CD8-positive, alpha-beta memory T cell (primary cell): ENCODE measurements at regions not wholly inside any gene's neighbourhood (a gene's known extent, or its start where the extent isn't known, plus 50 kb on each side); places are given as distances from the start of the nearest gene placed in this dataset.

Experiments used
- CTCF ChIA-PET: fragments of 350-600 bp; sonication (Branson Sonifier 250); formaldehyde crosslinking; loops from one replicate; lab custom pipeline; 2021; ENCODE audit warnings: antibody characterized with exemption; lab: Charles Lee
- POLR2A ChIA-PET: fragments of 350-600 bp; sonication (Branson Sonifier 250); formaldehyde crosslinking; loops from one replicate; lab custom pipeline; 2021; ENCODE audit warnings: antibody characterized with exemption; lab: Charles Lee
- DNase-seq, 5 donors: peaks; one replicate each; pipeline versions ENCODE4 v3.0.0 to v3.0.0-alpha.2; 2020 to 2022; ENCODE audit warnings: mixed read lengths in 1 of 5
- H3K27ac ChIP-seq: one replicate; pipeline ENCODE4 v1.7.0; 2013; ENCODE audit warnings: low read depth, mild to moderate bottlenecking, low read length, moderate library complexity
- H3K27me3 ChIP-seq: 2 replicates; pipeline ENCODE4 v1.7.0; 2013; ENCODE audit warnings: low read length, mild to moderate bottlenecking; ENCODE audit not compliant: insufficient read depth, poor library complexity, severe bottlenecking
- H3K36me3 ChIP-seq: 2 replicates; pipeline ENCODE4 v1.7.0; 2013; ENCODE audit warnings: mild to moderate bottlenecking, low read length, moderate library complexity; ENCODE audit not compliant: insufficient read depth
- H3K4me1 ChIP-seq: 2 replicates; pipeline ENCODE4 v1.7.0; 2013; ENCODE audit warnings: mild to moderate bottlenecking, low read length, moderate library complexity; ENCODE audit not compliant: insufficient read depth
- H3K4me3 ChIP-seq: 2 replicates; pipeline ENCODE4 v1.7.0; 2013; ENCODE audit warnings: mild to moderate bottlenecking, low read length
- H3K9me3 ChIP-seq: 2 replicates; pipeline ENCODE4 v1.7.0; 2013; ENCODE audit warnings: mild to moderate bottlenecking, low read length
- H3K27ac Mint-ChIP-seq, 8 donors: one replicate each; pipeline ENCODE4 v1.8.0; 2020 to 2021; ENCODE audit warnings: mixed read lengths in 8 of 8, mild to moderate bottlenecking in 6 of 8, inconsistent platforms in 3 of 8, moderate library complexity in 3 of 8
- H3K27me3 Mint-ChIP-seq, 2 donors: one replicate each; pipeline ENCODE4 v1.8.0; 2020 to 2021; ENCODE audit warnings: mixed read lengths in 2 of 2, mild to moderate bottlenecking in 1 of 2, moderate library complexity in 1 of 2
- H3K36me3 Mint-ChIP-seq, 3 donors: one replicate each; pipeline ENCODE4 v1.8.0; 2020 to 2021; ENCODE audit warnings: mixed read lengths in 3 of 3, inconsistent platforms in 1 of 3, mild to moderate bottlenecking in 1 of 3
- H3K4me1 Mint-ChIP-seq, 3 donors: one replicate each; pipeline ENCODE4 v1.8.0; 2020 to 2021; ENCODE audit warnings: mixed read lengths in 3 of 3, inconsistent platforms in 1 of 3, mild to moderate bottlenecking in 1 of 3
- H3K4me3 Mint-ChIP-seq, 7 donors: one replicate each; pipeline ENCODE4 v1.8.0; 2020 to 2021; ENCODE audit warnings: mixed read lengths in 7 of 7, mild to moderate bottlenecking in 6 of 7, moderate library complexity in 4 of 7, inconsistent platforms in 2 of 7
- H3K9me3 Mint-ChIP-seq, 5 donors: one replicate each; pipeline ENCODE4 v1.8.0; 2020 to 2022; ENCODE audit warnings: mixed read lengths in 5 of 5, mild to moderate bottlenecking in 3 of 5, moderate library complexity in 2 of 5, inconsistent platforms in 1 of 5

DNA sequence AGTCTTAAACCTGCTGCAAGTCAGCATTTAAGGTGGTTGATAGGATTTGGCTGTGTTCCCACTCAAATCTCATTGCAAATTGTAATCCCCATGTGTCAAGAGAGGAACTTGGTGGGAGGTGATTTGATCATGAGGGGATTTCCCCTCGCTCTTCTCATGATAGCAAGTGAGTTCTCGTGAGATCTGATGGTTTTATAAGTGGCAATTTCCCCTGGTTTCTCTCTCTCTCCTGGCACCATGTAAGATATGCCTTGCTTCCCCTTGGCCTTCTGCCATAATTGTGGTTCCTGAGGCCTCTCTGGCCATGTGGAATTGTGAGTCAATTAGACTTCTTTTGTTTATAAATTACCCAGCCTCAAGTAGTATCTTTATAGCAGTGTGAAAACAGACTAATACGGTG lies 84.3 kb upstream of the SMC2 start:
- no peaks in the 10 kb centered on the region for H3K4me1 ChIP-seq
- no peaks in the 10 kb centered on the region for H3K27me3 ChIP-seq
- Mint-ChIP-seq H3K36me3 (no peaks in the 10 kb centered on the region), H3K27ac (no peak overlapping the region), H3K4me3 (no peak overlapping the region), H3K27me3 (peaks cover 2 to 7% of the 10 kb centered on the region in 2 donors), H3K4me1 (no peaks in the 10 kb centered on the region), H3K9me3 (no peaks in the 10 kb centered on the region)
- no peak overlapping the region for H3K27ac ChIP-seq
- H3K4me3 ChIP-seq: no peak overlapping the region
- no peak for DNase-seq
- ChIA-PET CTCF (no interaction called here), POLR2A (no interaction called here)
- no peaks in the 10 kb centered on the region for H3K36me3 ChIP-seq
- H3K9me3 ChIP-seq: no peaks in the 10 kb centered on the region

DNA sequence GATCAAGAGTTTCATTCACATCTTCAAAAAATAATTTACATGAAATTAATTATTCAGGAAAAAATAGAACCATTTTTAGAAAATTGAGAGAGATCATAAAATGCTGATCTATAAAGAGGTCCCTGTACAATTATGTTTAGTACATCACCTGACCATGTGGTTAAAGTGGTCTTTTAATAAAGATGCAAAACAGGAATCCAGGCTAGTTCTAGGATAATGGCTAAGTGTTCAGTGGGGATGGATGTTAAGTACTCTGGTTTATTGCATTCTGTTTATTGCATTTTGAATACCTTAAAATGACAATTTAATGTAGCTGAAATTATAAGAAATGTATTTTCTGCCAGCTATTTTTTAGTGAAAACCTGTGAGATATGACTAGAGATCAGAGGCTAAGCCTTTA lies 72.0 kb upstream of the SMC2 start:
- POLR2A ChIA-PET: no interaction called here
- Histone ChIP-seq H3K4me1 (no peaks in the 10 kb centered on the region), H3K36me3 (no peaks in the 10 kb centered on the region), H3K27me3 (no peaks in the 10 kb centered on the region), H3K4me3 (no peak overlapping the region), H3K27ac (no peak overlapping the region), H3K9me3 (no peaks in the 10 kb centered on the region)
- Mint-ChIP-seq H3K4me3 (no peak overlapping the region), H3K27ac (no peak overlapping the region), H3K36me3 (no peaks in the 10 kb centered on the region), H3K9me3 (no peaks in the 10 kb centered on the region), H3K27me3 (peaks cover 3 to 6% of the 10 kb centered on the region in 2 donors), H3K4me1 (peaks cover under 1 to 2% (median 2%) of the 10 kb centered on the region in 3 donors)
- no peak for DNase-seq
- CTCF ChIA-PET: no interaction called here

DNA sequence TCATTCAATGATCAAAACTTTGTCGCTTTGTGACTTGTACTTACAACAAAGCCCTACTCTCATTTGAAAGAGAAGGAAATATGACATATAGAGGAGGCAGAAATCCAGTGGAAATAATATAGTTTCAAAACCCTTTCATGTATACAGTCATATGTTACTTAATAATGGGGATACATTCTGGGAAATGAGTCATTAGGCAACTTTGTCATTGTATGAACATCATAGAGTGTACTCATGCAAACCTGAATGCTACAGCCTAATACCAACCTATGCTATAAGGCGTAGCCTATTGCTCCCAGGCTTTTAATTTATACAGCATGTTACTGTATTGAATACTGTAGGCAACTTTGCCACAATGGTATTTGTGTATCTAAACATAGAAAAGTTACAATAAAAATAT lies 69.0 kb upstream of the SMC2 start:
- Mint-ChIP-seq H3K27me3 (peaks cover 0 to 6% of the 10 kb centered on the region in 2 donors), H3K9me3 (no peaks in the 10 kb centered on the region), H3K36me3 (no peaks in the 10 kb centered on the region), H3K4me3 (no peak overlapping the region), H3K4me1 (peaks cover 16 to 27% (median 22%) of the 10 kb centered on the region in 3 donors), H3K27ac (no peak overlapping the region)
- Histone ChIP-seq H3K27me3 (no peaks in the 10 kb centered on the region), H3K9me3 (no peaks in the 10 kb centered on the region), H3K36me3 (no peaks in the 10 kb centered on the region), H3K4me3 (no peak overlapping the region), H3K4me1 (no peaks in the 10 kb centered on the region), H3K27ac (no peak overlapping the region)
- CTCF ChIA-PET: no interaction called here
- DNase-seq: no peak
- POLR2A ChIA-PET: no interaction called here

DNA sequence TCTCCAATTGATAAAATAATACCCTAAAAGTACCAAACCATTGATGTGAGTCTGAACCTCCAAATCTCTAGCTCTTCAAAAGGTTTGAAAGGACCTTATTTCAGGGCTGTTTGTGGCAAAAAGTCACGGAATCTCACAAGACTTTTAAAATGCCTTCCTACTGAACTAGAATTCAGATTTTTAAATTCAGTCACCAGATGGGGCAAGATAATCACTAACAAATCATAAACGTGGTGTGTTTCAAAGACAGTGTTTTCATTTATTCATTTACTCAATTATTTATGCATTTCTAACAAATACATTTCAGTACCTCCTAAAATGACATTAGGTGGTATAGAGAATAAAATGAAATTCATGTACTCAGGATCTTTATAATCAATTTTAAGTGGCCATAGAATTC lies 68.2 kb upstream of the SMC2 start:
- H3K9me3 ChIP-seq: no peaks in the 10 kb centered on the region
- no peak overlapping the region for H3K27ac Mint-ChIP-seq
- H3K36me3 Mint-ChIP-seq: no peaks in the 10 kb centered on the region
- H3K4me1 Mint-ChIP-seq: peaks cover 16 to 31% (median 22%) of the 10 kb centered on the region in 3 donors
- H3K4me3 ChIP-seq: no peak overlapping the region
- H3K4me1 ChIP-seq: no peaks in the 10 kb centered on the region
- no peak overlapping the region for H3K27ac ChIP-seq
- H3K27me3 Mint-ChIP-seq: peaks cover 0 to 6% of the 10 kb centered on the region in 2 donors
- no peak overlapping the region for H3K4me3 Mint-ChIP-seq
- CTCF ChIA-PET: no interaction called here
- H3K27me3 ChIP-seq: no peaks in the 10 kb centered on the region
- H3K9me3 Mint-ChIP-seq: no peaks in the 10 kb centered on the region
- no peak for DNase-seq
- POLR2A ChIA-PET: no interaction called here
- H3K36me3 ChIP-seq: no peaks in the 10 kb centered on the region

DNA sequence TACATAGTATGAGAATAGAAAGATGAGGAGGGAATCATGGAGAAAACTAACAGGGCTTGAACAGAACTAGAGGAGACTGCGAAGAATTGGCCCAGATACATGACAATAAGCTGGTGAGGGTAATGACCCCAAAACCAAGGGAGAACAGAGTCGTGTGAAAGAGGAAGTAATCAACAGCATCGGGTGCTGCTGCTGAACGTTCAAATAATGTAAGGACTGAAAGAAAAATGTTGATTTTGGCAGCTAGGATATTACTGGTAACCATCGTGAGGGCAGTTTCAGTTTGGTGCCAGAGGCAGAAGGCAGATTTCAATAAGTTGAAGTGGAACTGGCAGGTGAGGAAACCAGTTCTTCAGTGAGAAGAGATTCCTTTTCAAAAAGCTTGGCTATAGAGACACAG lies 66.8 kb upstream of the SMC2 start:
- ChIA-PET CTCF (no interaction called here), POLR2A (no interaction called here)
- DNase-seq: no peak
- Histone ChIP-seq H3K27me3 (no peaks in the 10 kb centered on the region), H3K4me1 (no peaks in the 10 kb centered on the region), H3K4me3 (no peak overlapping the region), H3K9me3 (no peaks in the 10 kb centered on the region), H3K36me3 (no peaks in the 10 kb centered on the region), H3K27ac (no peak overlapping the region)
- H3K4me3 Mint-ChIP-seq: peak overlapping the region in 1 of 7 donors; percentile 3
- H3K36me3 Mint-ChIP-seq: no peaks in the 10 kb centered on the region
- H3K4me1 Mint-ChIP-seq: peaks cover 16 to 36% (median 22%) of the 10 kb centered on the region in 3 donors
- peak overlapping the region in 2 of 8 donors; percentile 38 to 47 for H3K27ac Mint-ChIP-seq
- no peaks in the 10 kb centered on the region for H3K9me3 Mint-ChIP-seq
- H3K27me3 Mint-ChIP-seq: peaks cover 0 to 6% of the 10 kb centered on the region in 2 donors

DNA sequence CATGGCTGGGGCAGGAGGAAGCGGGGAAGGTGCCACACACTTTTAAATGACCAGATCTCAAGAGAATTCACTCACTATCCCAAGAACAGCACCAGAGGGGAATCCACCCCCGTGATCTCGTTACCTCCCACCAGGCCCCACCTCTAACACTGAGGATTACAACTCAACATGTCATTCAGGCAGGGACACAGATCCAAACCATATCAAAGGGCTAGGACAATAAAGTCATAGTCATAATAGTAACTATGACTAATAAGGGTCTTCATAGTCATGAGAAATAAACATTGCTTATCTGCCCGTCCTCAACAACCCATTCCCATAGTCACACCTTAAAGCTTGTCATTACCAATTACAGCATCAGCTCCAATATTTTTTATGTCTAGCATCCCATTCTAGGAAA lies 65.3 kb upstream of the SMC2 start:
- Mint-ChIP-seq H3K4me1 (peaks cover 16 to 36% (median 22%) of the 10 kb centered on the region in 3 donors), H3K9me3 (no peaks in the 10 kb centered on the region), H3K27ac (peak overlapping the region in 3 of 8 donors; percentile 4 to 88 (median 61)), H3K36me3 (no peaks in the 10 kb centered on the region), H3K27me3 (peaks cover 0 to 6% of the 10 kb centered on the region in 2 donors), H3K4me3 (peak overlapping the region in 4 of 7 donors; percentile 7 to 68 (median 36))
- POLR2A ChIA-PET: no interaction called here
- no peaks in the 10 kb centered on the region for H3K9me3 ChIP-seq
- CTCF ChIA-PET: no interaction called here
- no peak for DNase-seq
- H3K27ac ChIP-seq: no peak overlapping the region
- H3K27me3 ChIP-seq: no peaks in the 10 kb centered on the region
- H3K4me1 ChIP-seq: no peaks in the 10 kb centered on the region
- H3K4me3 ChIP-seq: no peak overlapping the region
- H3K36me3 ChIP-seq: no peaks in the 10 kb centered on the region
